Adipocyte (in vitro differentiated cells): ENCODE measurements at regions not wholly inside any gene's neighbourhood (a gene's known extent, or its start where the extent isn't known, plus 50 kb on each side); places are given as distances from the start of the nearest gene placed in this dataset.
"Not testable (repeated sequence)": the region's sequence is repeated elsewhere in the genome, so short reads cannot be mapped to it uniquely, and the experiment has no call there.

Experiments
- DNase-seq: peaks from one replicate; pipeline ENCODE4 v3.0.0-alpha.2; 2015; ENCODE audit warnings: low read depth
- H3K27me3 ChIP-seq: replicated peaks from 2 replicates; pipeline ENCODE4 v1.7.0; 2013; ENCODE audit warnings: mild to moderate bottlenecking, low read length, moderate library complexity; ENCODE audit not compliant: control insufficient read depth, insufficient read depth
- H3K36me3 ChIP-seq: 2 replicates; pipeline ENCODE4 v1.7.0; 2013; ENCODE audit warnings: low read length, mild to moderate bottlenecking, moderate library complexity; ENCODE audit not compliant: control insufficient read depth, insufficient read depth, severe bottlenecking
- H3K4me1 ChIP-seq: 2 replicates; pipeline ENCODE4 v1.7.0; 2013; ENCODE audit warnings: mild to moderate bottlenecking, low read length, moderate library complexity; ENCODE audit not compliant: control insufficient read depth, insufficient read depth
- H3K4me3 ChIP-seq: 2 replicates; pipeline ENCODE4 v1.7.0; 2013; ENCODE audit warnings: mild to moderate bottlenecking, low read length, moderate library complexity
- H3K9ac ChIP-seq: 2 replicates; pipeline ENCODE4 v1.7.0; 2013; ENCODE audit warnings: mild to moderate bottlenecking, low read length, moderate library complexity
- H3K9me3 ChIP-seq: 2 replicates; pipeline ENCODE4 v1.7.0; 2013; ENCODE audit warnings: mild to moderate bottlenecking, low read length, moderate library complexity; ENCODE audit not compliant: control insufficient read depth

GRCh38 chr6:163702736-163703135 lies 288.2 kb downstream of the QKI start:
- Histone ChIP-seq H3K4me1 (peaks cover 7% of the 10 kb centered on the region), H3K9me3 (no peaks in the 10 kb centered on the region), H3K9ac (no peak overlapping the region), H3K36me3 (no peaks in the 10 kb centered on the region), H3K27me3 (peaks cover 5% of the 10 kb centered on the region), H3K4me3 (no peak overlapping the region)
- DNase-seq: no peak

DNA sequence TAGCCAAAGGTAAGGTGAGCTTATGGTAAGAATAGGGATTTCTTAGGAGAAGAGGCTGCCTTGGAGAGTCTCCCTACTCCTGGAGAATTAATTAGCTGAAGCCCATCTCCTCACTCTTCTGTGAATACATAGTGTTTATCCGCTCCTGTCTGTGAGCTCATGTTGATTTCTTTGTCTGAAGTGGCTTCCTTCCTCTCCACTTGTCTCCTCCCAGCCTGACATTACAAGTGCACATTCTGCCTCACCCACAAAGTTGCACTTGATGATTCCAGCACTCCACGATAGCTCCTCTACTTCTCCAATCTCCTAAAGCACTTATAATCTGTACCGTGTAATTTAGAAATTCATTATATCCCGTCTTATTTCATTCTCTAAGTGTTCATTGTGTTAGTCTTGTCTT lies 287.2 kb downstream of the QKI start:
- DNase-seq: no peak
- Histone ChIP-seq H3K36me3 (no peaks in the 10 kb centered on the region), H3K9ac (no peak overlapping the region), H3K9me3 (no peaks in the 10 kb centered on the region), H3K4me3 (no peak overlapping the region), H3K4me1 (no peaks in the 10 kb centered on the region), H3K27me3 (peaks cover 5% of the 10 kb centered on the region)

DNA sequence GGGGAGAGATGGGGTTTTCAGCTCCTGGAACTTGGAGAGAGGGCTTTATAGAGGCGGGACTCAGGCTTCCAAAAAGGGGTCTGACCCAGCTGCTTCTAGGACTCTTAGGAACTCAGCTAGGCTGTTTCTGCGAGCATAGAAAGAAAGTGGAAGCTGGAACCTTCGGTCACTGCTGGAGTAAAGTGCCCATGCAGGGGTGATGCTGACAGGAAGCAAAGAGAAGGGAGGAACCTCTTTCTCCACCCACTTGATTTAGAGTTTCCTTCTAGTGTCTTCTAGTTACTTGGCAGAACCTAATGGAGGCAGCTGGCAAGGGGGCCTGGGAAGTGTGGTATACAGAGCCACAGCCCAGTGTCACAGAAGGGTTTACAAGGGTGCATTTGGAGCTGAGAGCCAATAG lies 283.6 kb downstream of the QKI start:
- Histone ChIP-seq H3K27me3 (peaks cover 10% of the 10 kb centered on the region), H3K9ac (no peak overlapping the region), H3K4me1 (no peaks in the 10 kb centered on the region), H3K9me3 (no peaks in the 10 kb centered on the region), H3K4me3 (no peak overlapping the region), H3K36me3 (no peaks in the 10 kb centered on the region)
- DNase-seq: no peak

DNA sequence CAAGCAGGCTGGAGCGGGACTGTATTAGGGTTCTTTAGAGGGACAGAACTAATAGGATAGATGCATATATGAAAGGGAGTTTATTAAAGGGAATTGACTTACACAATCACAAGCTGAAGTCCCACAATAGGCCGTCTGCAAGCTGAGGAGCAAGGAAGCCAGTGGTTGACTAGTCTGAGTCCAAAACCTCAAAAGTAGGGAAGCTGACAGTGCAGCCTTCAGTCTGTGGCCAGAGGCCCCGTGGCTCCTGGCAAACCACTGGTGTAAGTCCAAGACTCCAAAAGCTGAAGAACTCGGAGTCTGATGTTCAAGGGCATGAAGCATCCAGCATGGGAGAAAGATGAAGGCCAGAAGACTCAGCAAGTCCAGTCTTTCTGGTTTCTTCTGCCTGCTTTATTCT lies 281.8 kb downstream of the QKI start:
- H3K9ac ChIP-seq, H3K36me3 ChIP-seq, DNase-seq, H3K27me3 ChIP-seq, H3K4me3 ChIP-seq, H3K9me3 ChIP-seq, H3K4me1 ChIP-seq: not testable (repeated sequence)

- H3K4me1 ChIP-seq: no peaks in the 10 kb centered on the region
- no peaks in the 10 kb centered on the region for H3K9me3 ChIP-seq
- DNase-seq: peak; percentile 69
- H3K9ac ChIP-seq: no peak overlapping the region
- H3K4me3 ChIP-seq: no peak overlapping the region
- H3K27me3 ChIP-seq: peaks cover 5% of the 10 kb centered on the region
- no peaks in the 10 kb centered on the region for H3K36me3 ChIP-seq
These were observed 280.9 kb downstream of the QKI start for GRCh38 chr6:163695414-163695864.

GRCh38 chr6:163694988-163695398 lies 280.5 kb downstream of the QKI start:
- Histone ChIP-seq H3K36me3 (no peaks in the 10 kb centered on the region), H3K27me3 (peaks cover 5% of the 10 kb centered on the region), H3K9me3 (no peaks in the 10 kb centered on the region), H3K4me1 (no peaks in the 10 kb centered on the region), H3K4me3 (no peak overlapping the region), H3K9ac (no peak overlapping the region)
- DNase-seq: no peak

GRCh38 chr6:163694072-163694471 lies 279.6 kb downstream of the QKI start:
- H3K9ac ChIP-seq: no peak overlapping the region
- peaks cover 5% of the 10 kb centered on the region for H3K27me3 ChIP-seq
- no peak overlapping the region for H3K4me3 ChIP-seq
- H3K4me1 ChIP-seq: no peaks in the 10 kb centered on the region
- DNase-seq: no peak
- H3K9me3 ChIP-seq: no peaks in the 10 kb centered on the region
- H3K36me3 ChIP-seq: no peaks in the 10 kb centered on the region

DNA sequence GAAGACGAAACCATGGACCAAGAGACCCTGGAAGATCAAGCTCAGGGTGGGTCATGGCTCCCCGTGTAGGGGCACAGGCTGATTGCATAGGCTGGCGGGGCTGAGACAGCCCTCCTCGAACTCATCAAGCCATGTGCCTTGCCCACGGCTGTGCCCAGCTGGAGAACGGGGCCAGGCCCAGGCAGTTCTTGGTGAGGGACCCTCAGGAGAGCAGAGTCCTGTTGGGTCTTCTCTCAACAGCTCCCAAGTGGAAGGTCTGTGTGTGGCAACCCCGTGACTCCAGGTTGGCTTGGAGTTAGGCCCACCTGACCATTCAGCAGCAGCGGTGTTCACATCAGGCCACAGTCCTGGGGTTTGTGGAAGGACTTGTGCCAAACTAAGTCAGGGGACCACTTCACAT lies 276.5 kb downstream of the QKI start:
- H3K4me3 ChIP-seq: no peak overlapping the region
- H3K27me3 ChIP-seq: peaks cover 5% of the 10 kb centered on the region
- no peak overlapping the region for H3K9ac ChIP-seq
- no peaks in the 10 kb centered on the region for H3K36me3 ChIP-seq
- H3K4me1 ChIP-seq: no peaks in the 10 kb centered on the region
- no peaks in the 10 kb centered on the region for H3K9me3 ChIP-seq
- DNase-seq: no peak

DNA sequence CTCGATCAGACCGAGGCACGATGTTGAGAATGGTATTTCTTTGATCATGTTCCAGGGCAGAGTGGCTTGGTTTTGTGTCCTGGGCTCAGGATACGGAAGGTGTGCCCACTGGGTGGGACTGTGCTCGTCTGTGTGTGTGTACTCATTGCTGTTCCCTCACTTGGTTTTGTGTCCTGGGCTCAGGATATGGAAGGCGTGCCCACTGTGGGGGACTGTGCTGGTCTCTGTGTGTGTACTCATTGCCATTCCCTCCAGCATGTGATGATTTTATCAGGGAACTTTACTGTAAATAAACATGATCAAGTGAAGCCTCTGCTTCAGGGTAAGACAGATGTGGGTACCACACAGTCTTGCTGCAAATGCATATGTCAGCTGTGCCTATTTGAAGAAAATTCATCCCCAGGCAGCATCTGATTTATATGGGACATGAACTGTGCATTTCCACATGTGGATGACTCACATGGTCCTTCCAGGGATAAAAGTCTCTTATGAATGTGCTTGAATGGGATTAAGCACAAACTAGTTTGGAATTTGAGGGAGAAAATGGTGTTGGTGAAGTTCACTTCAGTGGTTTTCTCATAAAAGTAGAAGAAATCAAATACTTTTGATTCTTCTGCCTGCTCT lies 274.3 kb downstream of the QKI start:
- Histone ChIP-seq H3K4me3 (no peak overlapping the region), H3K27me3 (no peaks in the 10 kb centered on the region), H3K36me3 (no peaks in the 10 kb centered on the region), H3K4me1 (no peaks in the 10 kb centered on the region), H3K9me3 (peaks cover 2% of the 10 kb centered on the region), H3K9ac (no peak overlapping the region)
- DNase-seq: peak; percentile 46

GRCh38 chr6:163687075-163687474 lies 272.6 kb downstream of the QKI start:
- Histone ChIP-seq H3K9me3 (peaks cover 17% of the 10 kb centered on the region), H3K4me3 (no peak overlapping the region), H3K36me3 (no peaks in the 10 kb centered on the region), H3K4me1 (no peaks in the 10 kb centered on the region), H3K27me3 (no peaks in the 10 kb centered on the region), H3K9ac (no peak overlapping the region)
- no peak for DNase-seq

- peaks cover 19% of the 10 kb centered on the region for H3K9me3 ChIP-seq
- H3K36me3 ChIP-seq: no peaks in the 10 kb centered on the region
- no peak overlapping the region for H3K4me3 ChIP-seq
- no peak for DNase-seq
- H3K9ac ChIP-seq: no peak overlapping the region
- H3K4me1 ChIP-seq: no peaks in the 10 kb centered on the region
- no peaks in the 10 kb centered on the region for H3K27me3 ChIP-seq
These were observed 271.8 kb downstream of the QKI start for GRCh38 chr6:163686301-163686700.

DNA sequence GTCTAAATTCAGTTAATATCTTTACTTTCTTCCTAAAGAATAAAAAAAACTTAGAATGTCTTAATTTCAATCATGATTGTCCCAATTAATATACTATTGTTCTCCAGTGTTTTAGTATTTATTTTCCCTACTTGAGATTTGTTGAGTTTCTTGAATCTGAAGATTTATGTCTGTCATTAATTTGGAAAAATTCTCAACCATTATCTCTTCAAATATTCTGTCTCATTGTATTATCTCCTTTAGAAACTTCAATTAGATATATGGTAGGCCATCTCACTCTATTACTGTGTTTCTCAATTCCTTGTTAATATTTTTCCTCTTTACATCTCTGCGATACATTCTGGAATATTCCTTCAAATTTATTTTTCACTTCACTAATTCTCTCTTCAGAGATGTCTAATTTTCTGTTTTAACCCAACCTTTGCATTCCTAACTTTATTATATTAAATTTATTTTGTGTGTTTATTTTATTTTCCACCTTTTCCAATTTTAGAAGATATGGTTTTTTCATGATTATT lies 268.6 kb downstream of the QKI start:
- peaks cover 19% of the 10 kb centered on the region for H3K9me3 ChIP-seq
- no peak overlapping the region for H3K4me3 ChIP-seq
- H3K36me3 ChIP-seq: no peaks in the 10 kb centered on the region
- H3K27me3 ChIP-seq: no peaks in the 10 kb centered on the region
- no peak for DNase-seq
- H3K4me1 ChIP-seq: no peaks in the 10 kb centered on the region
- no peak overlapping the region for H3K9ac ChIP-seq
